Activated CD8-positive, alpha-beta memory T cell treated with anti-CD3 and anti-CD28 coated beads for 36 hours (primary cell): ENCODE measurements at regions not wholly inside any gene's neighbourhood (a gene's known extent, or its start where the extent isn't known, plus 50 kb on each side); places are given as distances from the start of the nearest gene placed in this dataset.

ENCODE experiments used
- CTCF ChIA-PET: fragments of 350-600 bp; sonication (Branson Sonifier 250); formaldehyde crosslinking; loops from one replicate; lab custom pipeline; 2021; ENCODE audit warnings: antibody characterized with exemption; lab: Charles Lee
- POLR2A ChIA-PET: fragments of 350-600 bp; sonication (Branson Sonifier 250); formaldehyde crosslinking; loops from one replicate; lab custom pipeline; 2021; ENCODE audit warnings: antibody characterized with exemption; lab: Charles Lee

GRCh38 chr4:1474126-1475090 lies 68.2 kb upstream of the NKX1-1 start:
- POLR2A ChIA-PET = no interaction called here
- CTCF ChIA-PET = no interaction called here

DNA sequence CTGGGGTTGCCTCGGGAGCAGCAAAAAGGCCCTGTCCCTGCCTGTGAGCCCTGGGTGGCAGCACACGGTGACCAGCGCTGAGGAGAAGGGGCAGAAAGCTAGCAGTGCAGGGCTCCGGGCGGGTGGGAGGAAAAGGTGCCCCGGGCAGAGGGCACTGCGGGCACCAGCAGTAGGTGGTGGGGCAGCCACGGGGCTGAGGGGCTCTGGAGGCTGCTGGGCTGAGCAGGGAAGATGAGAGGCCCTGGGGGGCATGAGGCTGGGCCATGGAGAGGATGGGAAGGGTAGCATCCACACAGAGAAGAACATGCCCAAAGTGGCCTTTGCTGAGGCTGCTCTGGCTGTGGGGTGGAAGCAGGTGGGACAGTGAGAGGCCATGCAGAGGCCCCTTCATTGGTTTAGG lies 67.5 kb upstream of the NKX1-1 start:
- POLR2A ChIA-PET = no interaction called here
- CTCF ChIA-PET = no interaction called here

- ChIA-PET CTCF (no interaction called here), POLR2A (no interaction called here)
These were observed 66.8 kb upstream of the NKX1-1 start for GRCh38 chr4:1472911-1473518.

DNA sequence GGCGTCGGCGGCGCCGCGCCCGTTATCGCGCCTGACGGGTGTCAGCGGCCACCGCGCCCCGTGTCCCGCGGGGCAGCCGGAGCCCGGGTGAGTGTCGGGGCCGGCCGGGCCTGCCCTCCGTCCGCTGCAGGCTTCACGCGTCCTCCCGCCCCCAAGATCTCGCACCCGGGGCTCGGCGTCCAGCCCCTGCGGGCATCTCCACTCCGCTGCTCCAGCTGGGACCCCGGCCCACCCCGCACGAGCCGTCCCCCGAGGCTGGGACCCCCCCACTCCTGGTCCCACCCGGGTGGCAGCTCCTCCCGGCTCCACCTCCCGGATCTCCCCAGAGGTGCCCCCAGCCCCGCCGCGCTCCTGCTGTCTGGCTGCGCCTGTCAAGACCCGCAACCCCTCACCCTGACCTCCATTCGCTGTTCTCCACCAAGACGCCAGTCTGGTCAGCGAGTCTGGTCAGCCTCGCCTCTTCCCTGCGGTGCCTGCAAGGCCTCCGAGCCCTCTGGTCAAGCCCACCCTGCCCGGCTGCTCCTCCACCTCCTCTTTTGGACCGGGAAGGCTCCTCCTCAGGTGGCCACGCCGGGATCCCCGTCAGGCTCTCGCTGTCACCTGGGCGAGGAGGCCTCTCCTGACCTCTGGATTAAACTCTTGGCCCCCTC lies 66.0 kb upstream of the NKX1-1 start:
- ChIA-PET CTCF (no interaction called here), POLR2A (no interaction called here)

GRCh38 chr4:1471443-1472147 lies 65.4 kb upstream of the NKX1-1 start:
- CTCF ChIA-PET = no interaction called here
- POLR2A ChIA-PET = no interaction called here

DNA sequence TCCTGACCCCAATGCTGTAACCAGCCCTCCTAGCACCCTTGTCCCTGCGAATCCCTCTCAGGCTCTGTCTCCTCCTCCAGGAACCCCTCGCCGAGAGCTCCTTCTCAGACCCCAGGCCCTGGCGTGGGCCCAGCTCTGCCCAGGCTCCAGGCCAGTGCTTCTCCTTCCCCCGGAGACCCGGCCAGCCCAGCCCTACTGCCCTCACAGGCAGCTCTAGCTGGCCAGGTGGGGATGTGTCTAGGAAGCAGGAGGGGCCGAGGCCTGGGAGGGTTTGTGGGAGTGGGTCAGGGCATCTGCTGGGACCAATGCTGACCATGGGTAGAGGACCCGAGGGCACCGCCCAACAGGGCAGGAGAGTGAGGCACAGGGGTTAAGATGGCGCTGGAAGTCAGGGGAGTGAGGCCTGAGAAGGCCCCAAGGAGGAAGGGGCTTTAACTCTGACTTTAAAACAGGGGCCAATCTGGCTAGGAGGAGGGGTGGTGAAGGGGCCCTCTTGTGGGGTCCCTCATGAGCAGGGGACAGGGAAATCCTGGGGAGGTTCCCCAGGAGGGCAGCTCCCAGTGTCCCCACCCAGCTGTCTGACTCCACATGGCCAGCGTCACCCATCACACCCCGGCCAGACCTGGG lies 64.7 kb upstream of the NKX1-1 start:
- CTCF ChIA-PET = no interaction called here

DNA sequence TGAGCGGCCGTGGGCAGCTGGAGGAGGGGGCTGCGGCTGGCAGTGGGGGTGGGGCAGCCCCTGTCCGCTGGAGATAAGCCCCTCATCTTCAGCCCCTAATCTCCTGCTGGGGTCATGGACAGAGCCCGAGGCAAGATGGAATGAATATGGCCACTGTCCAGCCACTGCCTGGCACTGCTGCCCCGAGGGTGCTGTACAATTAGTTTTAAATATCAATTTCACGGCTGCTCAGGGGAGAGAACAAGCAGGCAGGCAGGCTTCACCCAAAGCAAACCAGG lies 64.1 kb upstream of the NKX1-1 start:
- CTCF ChIA-PET = no interaction called here
- POLR2A ChIA-PET = no interaction called here

More for the DNA sequence above, 64.7 kb upstream of the NKX1-1 start:
- POLR2A ChIA-PET = no interaction called here

DNA sequence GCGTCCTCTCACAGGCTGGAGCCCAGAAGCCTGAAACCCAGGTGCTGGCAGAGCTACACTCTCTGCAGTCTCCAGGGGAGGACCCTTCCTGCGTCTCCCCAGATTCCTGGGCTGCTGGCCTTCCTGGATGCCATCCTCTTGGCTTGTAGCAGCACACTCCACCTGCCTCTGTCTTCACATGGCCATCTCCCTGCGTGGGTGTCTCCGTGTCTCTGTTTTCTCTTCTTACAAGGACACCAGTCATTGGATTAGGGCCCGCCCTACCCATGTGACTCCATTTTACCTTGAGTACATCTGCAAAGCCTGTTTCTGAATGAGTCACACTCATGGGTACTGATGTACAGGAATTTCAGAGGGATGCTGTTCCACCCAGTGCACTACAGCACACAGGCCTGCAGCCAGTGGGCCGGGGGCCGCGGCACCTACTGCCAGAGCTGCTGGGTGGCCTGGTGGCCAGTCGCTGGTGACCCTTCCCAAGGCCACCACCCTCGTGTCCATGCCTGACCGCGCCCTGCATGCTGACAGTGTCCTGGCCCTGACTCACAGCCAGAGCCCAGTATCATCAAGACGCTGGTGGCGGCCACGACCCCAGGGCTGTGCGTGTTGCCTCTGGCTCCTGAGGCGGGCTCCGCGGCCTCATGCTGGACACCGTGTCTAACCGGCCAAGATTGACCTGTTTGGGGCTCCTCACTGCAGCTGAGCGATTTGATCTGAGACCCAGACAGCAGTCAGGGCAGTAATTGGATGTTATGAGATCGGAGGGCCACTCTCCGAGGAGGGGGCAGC lies 63.6 kb upstream of the NKX1-1 start:
- CTCF ChIA-PET = no interaction called here
- POLR2A ChIA-PET = no interaction called here

DNA sequence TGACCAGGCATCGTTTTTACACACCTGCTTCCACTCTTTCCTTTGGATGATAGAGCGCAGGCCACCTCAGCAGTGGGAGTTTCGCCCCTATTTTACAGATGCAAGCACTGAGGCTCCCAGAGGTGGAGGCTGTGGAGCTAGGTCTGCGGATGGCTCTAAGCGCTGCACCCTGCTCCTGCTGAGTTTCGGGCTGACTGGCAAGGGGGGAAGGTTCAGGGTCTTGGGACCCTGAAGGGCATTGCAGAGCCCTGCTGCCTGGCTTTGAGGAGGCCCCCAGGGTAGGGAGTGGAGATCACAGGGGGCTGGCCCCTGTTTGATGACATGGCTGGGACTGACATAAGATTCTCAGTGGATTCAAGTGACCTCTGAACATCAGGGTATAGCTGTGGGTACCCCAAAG lies 62.8 kb upstream of the NKX1-1 start:
- ChIA-PET CTCF (no interaction called here), POLR2A (no interaction called here)

- POLR2A ChIA-PET = no interaction called here
- CTCF ChIA-PET = interaction anchor here (0.7 kb wide), 1 partner anchor 252 kb away, joined by 3 read pairs; no protein-coding TSS in a partner anchor
These were observed 61.6 kb upstream of the NKX1-1 start for GRCh38 chr4:1467581-1468458.

DNA sequence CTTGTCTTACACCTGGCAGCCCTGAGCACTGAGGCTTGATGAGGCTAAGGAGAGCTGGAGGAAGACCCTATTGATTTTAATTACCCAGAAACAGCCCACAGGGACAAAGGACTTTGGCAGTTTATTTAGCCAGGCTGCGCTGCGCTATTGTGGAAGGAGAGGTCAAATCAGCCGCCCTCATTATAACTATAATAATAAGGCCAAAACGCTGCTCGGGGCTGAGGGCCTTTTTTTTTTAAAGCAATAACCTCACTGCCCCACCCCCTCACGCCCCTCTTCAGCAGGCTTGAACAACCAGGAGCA lies 60.6 kb upstream of the NKX1-1 start:
- CTCF ChIA-PET = interaction anchor here (0.7 kb wide), 1 partner anchor 251 kb away, joined by 3 read pairs; no protein-coding TSS in a partner anchor
- POLR2A ChIA-PET = no interaction called here

DNA sequence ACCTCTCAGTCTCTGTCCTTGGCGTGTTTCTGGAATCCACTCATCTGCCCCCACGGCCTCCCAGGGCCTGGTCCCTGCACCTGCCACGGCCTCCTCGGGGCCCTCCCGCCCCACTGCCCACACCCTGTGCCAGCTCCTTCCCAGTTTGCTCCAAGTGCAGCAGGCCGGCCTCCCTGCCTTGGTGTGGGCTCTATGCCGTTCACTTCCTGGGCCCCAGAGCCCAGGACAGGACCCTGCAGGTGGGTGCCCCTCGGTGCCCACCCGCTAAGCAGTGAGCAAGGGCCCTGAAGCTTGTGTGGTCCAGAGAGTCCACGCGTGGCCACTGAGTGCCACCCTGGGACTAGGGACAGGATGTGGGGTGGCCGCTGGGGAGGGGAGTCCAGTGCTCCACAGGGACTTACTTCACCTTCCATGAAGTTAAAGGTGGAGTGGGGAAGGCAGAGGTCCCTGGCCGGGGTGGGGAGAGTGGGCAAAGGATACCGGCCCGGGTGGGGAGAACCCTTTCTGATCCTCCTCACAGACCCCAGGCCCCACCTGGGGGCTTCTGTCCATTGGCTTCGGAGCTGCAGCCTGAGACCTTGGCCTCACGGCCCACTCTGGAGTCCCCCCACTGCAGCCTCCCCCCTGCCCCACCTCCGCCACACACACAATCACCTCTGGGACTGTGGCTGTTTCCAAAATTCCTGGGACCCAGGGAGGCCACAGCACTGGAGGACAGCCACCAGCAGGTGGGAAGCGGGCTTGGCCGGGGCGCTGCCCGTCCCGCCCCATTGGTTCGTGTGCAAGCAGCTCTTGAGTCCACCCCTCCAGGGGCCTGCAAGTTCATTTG lies 60.0 kb upstream of the NKX1-1 start:
- POLR2A ChIA-PET = no interaction called here
- CTCF ChIA-PET = no interaction called here

DNA sequence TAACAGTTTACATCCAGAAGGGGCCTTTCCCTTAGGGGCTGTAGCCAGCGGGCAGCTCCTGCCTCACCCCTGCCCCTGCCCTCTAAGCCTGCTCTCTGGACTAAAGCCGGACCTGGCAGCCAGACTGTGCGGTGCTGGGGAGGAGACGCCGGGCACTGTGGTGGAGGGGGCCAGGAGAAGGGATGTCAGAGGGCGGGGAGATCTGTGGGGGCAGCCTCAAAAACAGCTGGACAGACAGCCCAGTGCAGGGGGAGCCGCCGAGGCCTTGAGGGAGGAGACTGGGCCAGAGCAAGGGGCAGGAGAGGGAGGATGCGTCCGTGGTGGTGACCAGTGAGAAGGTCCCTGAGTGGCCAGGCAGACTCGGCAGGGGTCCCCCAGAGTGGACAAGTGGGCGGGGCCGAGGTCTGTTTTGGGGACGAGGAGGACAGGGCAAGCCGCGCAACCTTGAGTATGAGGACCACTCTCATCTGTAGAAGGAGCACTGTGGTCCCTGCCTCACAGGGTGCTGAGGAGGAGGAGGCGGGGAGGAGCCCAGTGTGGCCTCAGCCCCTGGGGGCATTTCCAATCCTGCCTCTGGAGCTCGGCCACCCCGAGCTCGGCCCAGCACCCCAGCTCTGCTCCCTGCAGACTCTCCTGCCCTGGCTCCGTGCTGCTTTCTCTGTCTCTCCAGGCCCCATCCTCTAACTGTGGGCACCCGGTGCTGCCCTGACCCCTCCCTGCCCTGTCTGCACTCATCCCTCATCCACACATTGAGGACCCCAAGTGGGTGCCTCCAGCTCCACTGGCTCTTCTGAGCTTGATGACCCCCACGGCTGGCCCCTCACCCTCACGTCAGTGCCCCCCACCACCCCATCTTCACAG lies 59.2 kb upstream of the NKX1-1 start:
- CTCF ChIA-PET = no interaction called here
- POLR2A ChIA-PET = no interaction called here

- ChIA-PET CTCF (no interaction called here), POLR2A (no interaction called here)
These were observed 58.4 kb upstream of the NKX1-1 start for GRCh38 chr4:1464581-1465171.

DNA sequence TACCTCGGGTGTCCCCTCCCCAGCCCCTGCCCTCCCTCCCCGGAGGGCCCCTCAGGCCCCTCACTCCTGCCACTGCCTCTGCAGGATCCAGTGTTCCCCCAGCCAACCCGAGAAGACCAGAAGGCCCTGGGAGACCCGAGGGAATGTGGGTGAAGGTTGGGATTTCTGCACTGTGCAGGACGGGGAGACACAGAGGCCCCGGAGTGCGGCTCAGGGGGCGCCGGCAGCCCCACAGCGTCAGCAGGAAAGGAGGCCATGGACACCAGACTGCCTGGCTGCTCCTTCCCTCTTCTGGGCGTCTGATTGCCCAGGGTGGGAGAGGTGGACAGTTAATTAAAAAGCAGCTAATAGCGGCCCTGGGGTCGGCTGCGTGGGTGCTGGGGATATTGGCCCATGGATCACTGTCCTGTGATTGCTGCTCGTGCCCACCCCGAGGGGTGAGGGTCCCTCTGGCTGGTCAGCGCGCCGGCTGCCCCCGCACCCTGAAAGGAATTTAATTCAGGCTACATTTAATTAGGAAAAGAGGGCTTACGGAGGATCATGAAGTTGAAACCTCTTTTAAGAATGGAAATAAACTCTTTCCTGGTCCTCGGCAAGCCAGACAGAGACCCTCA lies 57.8 kb upstream of the NKX1-1 start:
- CTCF ChIA-PET = no interaction called here
- POLR2A ChIA-PET = no interaction called here
